Activated naive CD8-positive, alpha-beta T cell treated with anti-CD3 and anti-CD28 coated beads, Interleukin-2, amount 10 ng/mL, durations not matched to agents 7 days and 5 days (primary cell): ENCODE measurements at regions not wholly inside any gene's neighbourhood (a gene's known extent, or its start where the extent isn't known, plus 50 kb on each side); places are given as distances from the start of the nearest gene placed in this dataset.
"Not testable (repeated sequence)": the region's sequence is repeated elsewhere in the genome, so short reads cannot be mapped to it uniquely, and the experiment has no call there.

Experiments
- ATAC-seq: fragments of 150-1000 bp; cut with Tn5 transposase; one replicate; pipeline ENCODE4 v1.10.0; 2021; ENCODE audit warnings: low read depth, moderate library complexity
- POLR2A ChIA-PET: fragments of 350-600 bp; sonication (Branson Sonifier 250); formaldehyde crosslinking; loops from one replicate; lab custom pipeline; 2021; ENCODE audit warnings: antibody characterized with exemption; lab: Charles Lee
- DNase-seq: peaks from one replicate; pipeline ENCODE4 v3.0.0; 2021
- H3K27ac Mint-ChIP-seq: one replicate; pipeline ENCODE4 v1.8.0; 2022; ENCODE audit warnings: mild to moderate bottlenecking, mixed read lengths
- H3K27me3 Mint-ChIP-seq: one replicate; pipeline ENCODE4 v1.8.0; 2022; ENCODE audit warnings: mild to moderate bottlenecking, moderate library complexity, mixed read lengths
- H3K36me3 Mint-ChIP-seq: one replicate; pipeline ENCODE4 v1.8.0; 2021; ENCODE audit warnings: mild to moderate bottlenecking, mixed read lengths
- H3K4me1 Mint-ChIP-seq: one replicate; pipeline ENCODE4 v1.8.0; 2021; ENCODE audit warnings: mixed read lengths
- H3K4me3 Mint-ChIP-seq: one replicate; pipeline ENCODE4 v1.8.0; 2022; ENCODE audit warnings: mild to moderate bottlenecking, moderate library complexity, mixed read lengths
- H3K9me3 Mint-ChIP-seq: one replicate; pipeline ENCODE4 v1.8.0; 2021; ENCODE audit warnings: mixed read lengths

GRCh38 chr5:32534041-32534440 is 51.3 kb upstream of the SUB1 start:
- peaks cover 14% of the 10 kb centered on the region for H3K4me1 Mint-ChIP-seq
- H3K4me3 Mint-ChIP-seq: no peak overlapping the region
- DNase-seq (no peak), ATAC-seq (no peak)
- POLR2A ChIA-PET: no interaction called here
- no peaks in the 10 kb centered on the region for H3K36me3 Mint-ChIP-seq
- no peaks in the 10 kb centered on the region for H3K9me3 Mint-ChIP-seq
- H3K27ac Mint-ChIP-seq: no peak overlapping the region
- no peaks in the 10 kb centered on the region for H3K27me3 Mint-ChIP-seq

GRCh38 chr5:32531885-32532520 is 53.4 kb upstream of the SUB1 start:
- Mint-ChIP-seq H3K36me3 (no peaks in the 10 kb centered on the region), H3K9me3 (no peaks in the 10 kb centered on the region), H3K4me3 (peak overlapping the region; percentile 81), H3K4me1 (peaks cover 2% of the 10 kb centered on the region), H3K27me3 (no peaks in the 10 kb centered on the region), H3K27ac (peak overlapping the region; percentile 75)
- ATAC-seq: peak; percentile 75
- DNase-seq: no peak
- POLR2A ChIA-PET: interaction anchor here (1.0 kb wide), 1 partner anchor 53 kb away, joined by 3 read pairs; no protein-coding TSS in a partner anchor

- H3K4me3 Mint-ChIP-seq, DNase-seq, POLR2A ChIA-PET, H3K27me3 Mint-ChIP-seq, H3K9me3 Mint-ChIP-seq, ATAC-seq, H3K36me3 Mint-ChIP-seq, H3K27ac Mint-ChIP-seq, H3K4me1 Mint-ChIP-seq: not testable (repeated sequence)
Observed at GRCh38 chr5:32527321-32527720, 58.0 kb upstream of the SUB1 start.

GRCh38 chr5:32526810-32527209 is 58.5 kb upstream of the SUB1 start:
- POLR2A ChIA-PET: no interaction called here
- ATAC-seq (no peak), DNase-seq (no peak)
- H3K27me3 Mint-ChIP-seq: peaks cover 2% of the 10 kb centered on the region
- H3K36me3 Mint-ChIP-seq: no peaks in the 10 kb centered on the region
- peaks cover 7% of the 10 kb centered on the region for H3K4me1 Mint-ChIP-seq
- no peaks in the 10 kb centered on the region for H3K9me3 Mint-ChIP-seq
- H3K4me3 Mint-ChIP-seq: no peak overlapping the region
- no peak overlapping the region for H3K27ac Mint-ChIP-seq

GRCh38 chr5:32523625-32524024 is 61.7 kb upstream of the SUB1 start:
- no peaks in the 10 kb centered on the region for H3K36me3 Mint-ChIP-seq
- no peak overlapping the region for H3K4me3 Mint-ChIP-seq
- H3K27me3 Mint-ChIP-seq: peaks cover 6% of the 10 kb centered on the region
- no peaks in the 10 kb centered on the region for H3K9me3 Mint-ChIP-seq
- peaks cover 7% of the 10 kb centered on the region for H3K4me1 Mint-ChIP-seq
- ATAC-seq: no peak
- no peak for DNase-seq
- H3K27ac Mint-ChIP-seq: no peak overlapping the region
- POLR2A ChIA-PET: interaction anchor here (0.6 kb wide), 1 partner anchor 301 kb away, joined by 3 read pairs; no protein-coding TSS in a partner anchor

- POLR2A ChIA-PET: no interaction called here
- Mint-ChIP-seq H3K4me1 (peaks cover 7% of the 10 kb centered on the region), H3K27me3 (peaks cover 7% of the 10 kb centered on the region), H3K36me3 (no peaks in the 10 kb centered on the region), H3K9me3 (no peaks in the 10 kb centered on the region), H3K27ac (no peak overlapping the region), H3K4me3 (no peak overlapping the region)
- peak; percentile 65 for ATAC-seq
- DNase-seq: no peak
Observed at GRCh38 chr5:32522429-32523143, 62.8 kb upstream of the SUB1 start.

- Mint-ChIP-seq H3K27me3 (peaks cover 5% of the 10 kb centered on the region), H3K36me3 (no peaks in the 10 kb centered on the region), H3K27ac (no peak overlapping the region), H3K4me3 (no peak overlapping the region), H3K4me1 (peaks cover 7% of the 10 kb centered on the region), H3K9me3 (no peaks in the 10 kb centered on the region)
- DNase-seq: no peak
- ATAC-seq: no peak
- POLR2A ChIA-PET: no interaction called here
Observed at GRCh38 chr5:32521481-32521880, 63.9 kb upstream of the SUB1 start.

GRCh38 chr5:32520972-32521371 is 64.4 kb upstream of the SUB1 start:
- Mint-ChIP-seq H3K36me3 (no peaks in the 10 kb centered on the region), H3K27me3 (peaks cover 5% of the 10 kb centered on the region), H3K9me3 (no peaks in the 10 kb centered on the region), H3K4me3 (no peak overlapping the region), H3K27ac (no peak overlapping the region), H3K4me1 (peaks cover 7% of the 10 kb centered on the region)
- DNase-seq: no peak
- POLR2A ChIA-PET: no interaction called here
- ATAC-seq: no peak

- Mint-ChIP-seq H3K27ac (no peak overlapping the region), H3K4me3 (no peak overlapping the region), H3K27me3 (peaks cover 5% of the 10 kb centered on the region), H3K36me3 (no peaks in the 10 kb centered on the region), H3K9me3 (no peaks in the 10 kb centered on the region), H3K4me1 (peaks cover 7% of the 10 kb centered on the region)
- ATAC-seq (no peak), DNase-seq (no peak)
- POLR2A ChIA-PET: no interaction called here
Observed at GRCh38 chr5:32520356-32520755, 65.0 kb upstream of the SUB1 start.

GRCh38 chr5:32519508-32519907 is 65.8 kb upstream of the SUB1 start:
- Mint-ChIP-seq H3K27ac (no peak overlapping the region), H3K36me3 (no peaks in the 10 kb centered on the region), H3K27me3 (peaks cover 5% of the 10 kb centered on the region), H3K4me1 (peaks cover 7% of the 10 kb centered on the region), H3K4me3 (no peak overlapping the region), H3K9me3 (no peaks in the 10 kb centered on the region)
- POLR2A ChIA-PET: no interaction called here
- ATAC-seq: no peak
- DNase-seq: no peak

- H3K27ac Mint-ChIP-seq: no peak overlapping the region
- peaks cover 5% of the 10 kb centered on the region for H3K27me3 Mint-ChIP-seq
- no peaks in the 10 kb centered on the region for H3K4me1 Mint-ChIP-seq
- H3K9me3 Mint-ChIP-seq: no peaks in the 10 kb centered on the region
- POLR2A ChIA-PET: no interaction called here
- H3K4me3 Mint-ChIP-seq: no peak overlapping the region
- H3K36me3 Mint-ChIP-seq: no peaks in the 10 kb centered on the region
- DNase-seq (no peak), ATAC-seq (no peak)
Observed at GRCh38 chr5:32514806-32515205, 70.3 kb upstream of the ZFR start.

GRCh38 chr5:32512926-32513325 is 68.4 kb upstream of the ZFR start:
- DNase-seq (no peak), ATAC-seq (no peak)
- no peaks in the 10 kb centered on the region for H3K9me3 Mint-ChIP-seq
- H3K4me1 Mint-ChIP-seq: no peaks in the 10 kb centered on the region
- no peak overlapping the region for H3K4me3 Mint-ChIP-seq
- peaks cover 3% of the 10 kb centered on the region for H3K27me3 Mint-ChIP-seq
- H3K27ac Mint-ChIP-seq: no peak overlapping the region
- POLR2A ChIA-PET: no interaction called here
- H3K36me3 Mint-ChIP-seq: no peaks in the 10 kb centered on the region

- POLR2A ChIA-PET: no interaction called here
- Mint-ChIP-seq H3K4me1 (no peaks in the 10 kb centered on the region), H3K27ac (no peak overlapping the region), H3K36me3 (no peaks in the 10 kb centered on the region), H3K4me3 (no peak overlapping the region), H3K27me3 (peaks cover 6% of the 10 kb centered on the region), H3K9me3 (no peaks in the 10 kb centered on the region)
- no peak for DNase-seq
- peak; percentile 86 for ATAC-seq
Observed at GRCh38 chr5:32511776-32512374, 67.3 kb upstream of the ZFR start.

- no peak for ATAC-seq
- H3K9me3 Mint-ChIP-seq: no peaks in the 10 kb centered on the region
- H3K27ac Mint-ChIP-seq: no peak overlapping the region
- POLR2A ChIA-PET: no interaction called here
- no peaks in the 10 kb centered on the region for H3K4me1 Mint-ChIP-seq
- no peaks in the 10 kb centered on the region for H3K36me3 Mint-ChIP-seq
- no peak for DNase-seq
- H3K4me3 Mint-ChIP-seq: no peak overlapping the region
- H3K27me3 Mint-ChIP-seq: peaks cover 9% of the 10 kb centered on the region
Observed at GRCh38 chr5:32510860-32511259, 66.3 kb upstream of the ZFR start.
